Astrocyte (in vitro differentiated cells and primary cell): ENCODE measurements at regions not wholly inside any gene's neighbourhood (a gene's known extent, or its start where the extent isn't known, plus 50 kb on each side); places are given as distances from the start of the nearest gene placed in this dataset.
"Not testable (repeated sequence)": the region's sequence is repeated elsewhere in the genome, so short reads cannot be mapped to it uniquely, and the experiment has no call there.

Experiments
- CTCF ChIP-seq: IDR thresholded peaks from 2 replicates; pipeline ENCODE4 v1.5.1; 2011; ENCODE audit warnings: low read depth, mild to moderate bottlenecking, inconsistent platforms, low read length, moderate library complexity; ENCODE audit not compliant: insufficient read depth
- EZH2 ChIP-seq: IDR thresholded peaks from 2 replicates; pipeline ENCODE4 v1.6.1; 2012; ENCODE audit warnings: mild to moderate bottlenecking, low read length, inconsistent platforms; ENCODE audit not compliant: insufficient read depth

- TF ChIP-seq CTCF, EZH2: not testable (repeated sequence)
Measured at GRCh38 chr17:72386173-72386572, 265.4 kb downstream of the SOX9 start.
